ENCODE measurements at regions not wholly inside any gene's neighbourhood (a gene's known extent, or its start where the extent isn't known, plus 50 kb on each side); places are given as distances from the start of the nearest gene placed in this dataset.

GRCh38 chr9:108271236-108271635, 584.5 kb downstream of the ACTL7B start:
- H3K79me2 ChIP-seq (ENCODE audit: insufficient read depth, low read length), result no peaks in the 10 kb centered on the region
- H3K36me3 ChIP-seq (ENCODE audit: insufficient read depth, low read length), result no peaks in the 10 kb centered on the region
- no peaks in the 10 kb centered on the region for H4K20me1 ChIP-seq (ENCODE audit: insufficient read depth, low read length, poor library complexity, severe bottlenecking)
- peaks cover 4% of the 10 kb centered on the region; the same call in 1 of the 2 replicates for H3K9me3 ChIP-seq (ENCODE audit: insufficient read depth, low read depth, low read length)
- no peaks in the 10 kb centered on the region for H3K4me1 ChIP-seq (ENCODE audit: insufficient read depth, low read length, poor library complexity, severe bottlenecking)
- H3K4me3 ChIP-seq (ENCODE audit: low read length, poor library complexity, severe bottlenecking), result no peak overlapping the region
- H3K9ac ChIP-seq (ENCODE audit: low read depth, low read length, poor library complexity, severe bottlenecking), result no peak overlapping the region
- no peak overlapping the region for H2AFZ ChIP-seq (ENCODE audit: low read length)
- H3K4me2 ChIP-seq (ENCODE audit: low read depth, low read length, poor library complexity, severe bottlenecking), result no peak overlapping the region
- TF ChIP-seq EZH2phosphoT487 (IDR thresholded peaks at IDR 0.05; ENCODE audit: borderline replicate concordance) (no peak), CTCF (conservative IDR thresholded peaks at IDR 0.05; ENCODE audit: low read length) (no peak)
- no peaks in the 10 kb centered on the region for H3K27me3 ChIP-seq (ENCODE audit: insufficient read depth, low read length, poor library complexity, severe bottlenecking)
- no peaks in the 10 kb centered on the region for H3F3A ChIP-seq (ENCODE audit: low read depth)
- H3K9me2 ChIP-seq (replicated peaks; ENCODE audit: low read depth, low read length), result no peaks in the 10 kb centered on the region

- Histone ChIP-seq H3F3A (ENCODE audit: low read depth) (no peaks in the 10 kb centered on the region), H3K27me3 (ENCODE audit: insufficient read depth, low read length, poor library complexity, severe bottlenecking) (no peaks in the 10 kb centered on the region), H3K9ac (ENCODE audit: low read depth, low read length, poor library complexity, severe bottlenecking) (no peak overlapping the region), H3K4me3 (ENCODE audit: low read length, poor library complexity, severe bottlenecking) (no peak overlapping the region), H3K79me2 (ENCODE audit: insufficient read depth, low read length) (no peaks in the 10 kb centered on the region), H4K20me1 (ENCODE audit: insufficient read depth, low read length, poor library complexity, severe bottlenecking) (no peaks in the 10 kb centered on the region), H2AFZ (ENCODE audit: low read length) (no peak overlapping the region), H3K9me3 (ENCODE audit: insufficient read depth, low read depth, low read length) (peaks cover 4% of the 10 kb centered on the region; the same call in 1 of the 2 replicates), H3K4me2 (ENCODE audit: low read depth, low read length, poor library complexity, severe bottlenecking) (no peak overlapping the region), H3K4me1 (ENCODE audit: insufficient read depth, low read length, poor library complexity, severe bottlenecking) (no peaks in the 10 kb centered on the region), H3K9me2 (replicated peaks; ENCODE audit: low read depth, low read length) (no peaks in the 10 kb centered on the region), H3K36me3 (ENCODE audit: insufficient read depth, low read length) (no peaks in the 10 kb centered on the region)
- TF ChIP-seq CTCF (conservative IDR thresholded peaks at IDR 0.05; ENCODE audit: low read length), result no peak
- no peak for TF ChIP-seq EZH2phosphoT487 (IDR thresholded peaks at IDR 0.05; ENCODE audit: borderline replicate concordance)
These were observed 585.2 kb downstream of the ACTL7B start for GRCh38 chr9:108270561-108270960.

- no peaks in the 10 kb centered on the region for H4K20me1 ChIP-seq (ENCODE audit: insufficient read depth, low read length, poor library complexity, severe bottlenecking)
- no peaks in the 10 kb centered on the region for H3K4me1 ChIP-seq (ENCODE audit: insufficient read depth, low read length, poor library complexity, severe bottlenecking)
- no peak overlapping the region for H3K4me3 ChIP-seq (ENCODE audit: low read length, poor library complexity, severe bottlenecking)
- no peaks in the 10 kb centered on the region for H3F3A ChIP-seq (ENCODE audit: low read depth)
- no peak overlapping the region for H2AFZ ChIP-seq (ENCODE audit: low read length)
- H3K9me2 ChIP-seq (replicated peaks; ENCODE audit: low read depth, low read length), result no peaks in the 10 kb centered on the region
- peaks cover 4% of the 10 kb centered on the region; the same call in 1 of the 2 replicates for H3K9me3 ChIP-seq (ENCODE audit: insufficient read depth, low read depth, low read length)
- H3K79me2 ChIP-seq (ENCODE audit: insufficient read depth, low read length), result no peaks in the 10 kb centered on the region
- TF ChIP-seq EZH2phosphoT487 (IDR thresholded peaks at IDR 0.05; ENCODE audit: borderline replicate concordance) (no peak), CTCF (conservative IDR thresholded peaks at IDR 0.05; ENCODE audit: low read length) (no peak)
- no peak overlapping the region for H3K9ac ChIP-seq (ENCODE audit: low read depth, low read length, poor library complexity, severe bottlenecking)
- H3K4me2 ChIP-seq (ENCODE audit: low read depth, low read length, poor library complexity, severe bottlenecking), result no peak overlapping the region
- no peaks in the 10 kb centered on the region for H3K36me3 ChIP-seq (ENCODE audit: insufficient read depth, low read length)
- no peaks in the 10 kb centered on the region for H3K27me3 ChIP-seq (ENCODE audit: insufficient read depth, low read length, poor library complexity, severe bottlenecking)
These were observed 585.7 kb downstream of the ACTL7B start for GRCh38 chr9:108270051-108270450.

All from Loucy (cell line).